Femur (tissue), 1 donor: ENCODE measurements at regions not wholly inside any gene's neighbourhood (a gene's known extent, or its start where the extent isn't known, plus 50 kb on each side); places are given as distances from the start of the nearest gene placed in this dataset.

ENCODE experiments used
- DNase-seq: peaks from one replicate; pipeline ENCODE4 v3.0.0-alpha.2; 2017

GRCh38 chr21:35378881-35379280 lies 329.8 kb upstream of the RUNX1 start:
- no peak for DNase-seq

- no peak for DNase-seq
These were observed 328.5 kb upstream of the RUNX1 start for GRCh38 chr21:35377505-35378090.

GRCh38 chr21:35376406-35377135 lies 327.5 kb upstream of the RUNX1 start:
- no peak for DNase-seq

GRCh38 chr21:35375115-35375514 lies 326.0 kb upstream of the RUNX1 start:
- DNase-seq, result no peak

- DNase-seq, result no peak
These were observed 324.9 kb upstream of the RUNX1 start for GRCh38 chr21:35373998-35374397.

- DNase-seq, result no peak
These were observed 323.1 kb upstream of the RUNX1 start for GRCh38 chr21:35372201-35372600.

- no peak for DNase-seq
These were observed 321.6 kb upstream of the RUNX1 start for GRCh38 chr21:35370671-35371070.

- no peak for DNase-seq
These were observed 321.0 kb upstream of the RUNX1 start for GRCh38 chr21:35370071-35370470.

- no peak for DNase-seq
These were observed 319.2 kb upstream of the RUNX1 start for GRCh38 chr21:35368326-35368725.

- DNase-seq, result no peak
These were observed 318.5 kb upstream of the RUNX1 start for GRCh38 chr21:35367553-35367952.

GRCh38 chr21:35366394-35367080 lies 317.4 kb upstream of the RUNX1 start:
- peak; percentile 59 for DNase-seq

GRCh38 chr21:35363458-35363857 lies 314.4 kb upstream of the RUNX1 start:
- no peak for DNase-seq

- DNase-seq, result no peak
These were observed 312.9 kb upstream of the RUNX1 start for GRCh38 chr21:35361988-35362387.

GRCh38 chr21:35360870-35361570 lies 311.9 kb upstream of the RUNX1 start:
- no peak for DNase-seq

GRCh38 chr21:35359076-35359475 lies 310.0 kb upstream of the RUNX1 start:
- DNase-seq, result no peak

- no peak for DNase-seq
These were observed 308.9 kb upstream of the RUNX1 start for GRCh38 chr21:35358008-35358407.

- DNase-seq, result no peak
These were observed 308.1 kb upstream of the RUNX1 start for GRCh38 chr21:35357041-35357780.

- no peak for DNase-seq
These were observed 305.0 kb upstream of the RUNX1 start for GRCh38 chr21:35354078-35354477.

GRCh38 chr21:35352793-35353192 lies 303.7 kb upstream of the RUNX1 start:
- no peak for DNase-seq

- DNase-seq, result no peak
These were observed 303.1 kb upstream of the RUNX1 start for GRCh38 chr21:35352066-35352770.

- DNase-seq, result no peak
These were observed 302.3 kb upstream of the RUNX1 start for GRCh38 chr21:35351434-35351833.

- no peak for DNase-seq
These were observed 301.9 kb upstream of the RUNX1 start for GRCh38 chr21:35350965-35351364.
